ENCODE measurements at regions not wholly inside any gene's neighbourhood (a gene's known extent, or its start where the extent isn't known, plus 50 kb on each side); places are given as distances from the start of the nearest gene placed in this dataset.

DNA sequence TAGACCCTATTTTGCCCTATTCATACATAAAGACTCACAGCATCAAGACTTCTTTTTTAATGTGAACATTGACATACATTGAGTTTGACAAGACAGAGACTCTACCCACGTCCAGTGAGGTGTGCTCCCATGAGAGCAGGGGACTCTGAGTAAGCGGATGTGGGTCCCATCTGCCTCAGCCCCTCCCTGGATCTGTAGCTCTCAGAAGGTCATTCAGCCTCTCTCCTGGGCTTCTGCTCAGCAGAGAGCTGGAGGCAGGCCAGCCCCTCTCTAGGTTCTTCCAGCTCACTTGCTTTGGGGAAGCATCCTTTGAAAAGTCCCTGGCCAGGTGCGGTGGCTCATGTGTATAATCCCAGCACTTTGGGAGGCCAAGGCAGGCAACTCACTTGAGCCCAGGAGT is 146.9 kb upstream of the ZMIZ1 start:
- TF ChIP-seq, protein P1, sequence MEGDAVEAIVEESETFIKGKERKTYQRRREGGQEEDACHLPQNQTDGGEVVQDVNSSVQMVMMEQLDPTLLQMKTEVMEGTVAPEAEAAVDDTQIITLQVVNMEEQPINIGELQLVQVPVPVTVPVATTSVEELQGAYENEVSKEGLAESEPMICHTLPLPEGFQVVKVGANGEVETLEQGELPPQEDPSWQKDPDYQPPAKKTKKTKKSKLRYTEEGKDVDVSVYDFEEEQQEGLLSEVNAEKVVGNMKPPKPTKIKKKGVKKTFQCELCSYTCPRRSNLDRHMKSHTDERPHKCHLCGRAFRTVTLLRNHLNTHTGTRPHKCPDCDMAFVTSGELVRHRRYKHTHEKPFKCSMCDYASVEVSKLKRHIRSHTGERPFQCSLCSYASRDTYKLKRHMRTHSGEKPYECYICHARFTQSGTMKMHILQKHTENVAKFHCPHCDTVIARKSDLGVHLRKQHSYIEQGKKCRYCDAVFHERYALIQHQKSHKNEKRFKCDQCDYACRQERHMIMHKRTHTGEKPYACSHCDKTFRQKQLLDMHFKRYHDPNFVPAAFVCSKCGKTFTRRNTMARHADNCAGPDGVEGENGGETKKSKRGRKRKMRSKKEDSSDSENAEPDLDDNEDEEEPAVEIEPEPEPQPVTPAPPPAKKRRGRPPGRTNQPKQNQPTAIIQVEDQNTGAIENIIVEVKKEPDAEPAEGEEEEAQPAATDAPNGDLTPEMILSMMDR (conservative IDR thresholded peaks at IDR 0.05): no peak
- no peak for TF ChIP-seq EZH2 (IDR thresholded peaks at IDR 0.05; ENCODE audit: low read depth)

Measured in PC-9 (cell line).